CD4-positive, CD25-positive, alpha-beta regulatory T cell (primary cell): ENCODE measurements at regions not wholly inside any gene's neighbourhood (a gene's known extent, or its start where the extent isn't known, plus 50 kb on each side); places are given as distances from the start of the nearest gene placed in this dataset.

ENCODE experiments used
- ATAC-seq, 2 donors: fragments of 150-1000 bp; cut with Tn5 transposase; one replicate each; pipeline ENCODE4 v1.10.0; 2021; ENCODE audit warnings: low read depth in 2 of 2, moderate number of reproducible peaks in 2 of 2, moderate library complexity in 1 of 2
- DNase-seq, 3 donors: peaks; one replicate each; pipeline versions ENCODE4 v3.0.0 to v3.0.0-alpha.2; 2012 to 2022; ENCODE audit warnings: mixed read lengths in 1 of 3
- H3K27ac ChIP-seq: one replicate; pipeline ENCODE4 v1.7.0; 2013; ENCODE audit warnings: mild to moderate bottlenecking, low read length; ENCODE audit not compliant: insufficient read depth, poor library complexity, severe bottlenecking
- H3K27me3 ChIP-seq: one replicate; pipeline ENCODE4 v1.7.0; 2013; ENCODE audit warnings: low read length; ENCODE audit not compliant: control insufficient read depth, insufficient read depth
- H3K36me3 ChIP-seq: one replicate; pipeline ENCODE4 v1.7.0; 2013; ENCODE audit warnings: mild to moderate bottlenecking, low read length, moderate library complexity; ENCODE audit not compliant: control insufficient read depth, insufficient read depth
- H3K4me1 ChIP-seq: 2 replicates; pipeline ENCODE4 v1.7.0; 2013; ENCODE audit warnings: mild to moderate bottlenecking, low read length; ENCODE audit not compliant: insufficient read depth, control insufficient read depth, poor library complexity, severe bottlenecking
- H3K4me3 ChIP-seq: one replicate; pipeline ENCODE4 v1.7.0; 2013; ENCODE audit warnings: low read depth, mild to moderate bottlenecking, low read length, moderate library complexity
- H3K9me3 ChIP-seq, 2 experiments: 1 replicate in 1 of 2; 2 replicates in 1 of 2; pipeline ENCODE4 v1.7.0; 2013; ENCODE audit warnings: low read length in 2 of 2, mild to moderate bottlenecking in 1 of 2, moderate library complexity in 1 of 2; ENCODE audit not compliant: control insufficient read depth in 2 of 2
- H3K27ac Mint-ChIP-seq, 3 donors: one replicate each; pipeline ENCODE4 v1.8.0; 2020 to 2022; ENCODE audit warnings: mild to moderate bottlenecking in 3 of 3, mixed read lengths in 3 of 3, moderate library complexity in 2 of 3
- H3K27me3 Mint-ChIP-seq: one replicate; pipeline ENCODE4 v1.8.0; 2022; ENCODE audit warnings: mild to moderate bottlenecking, mixed read lengths
- H3K36me3 Mint-ChIP-seq: one replicate; pipeline ENCODE4 v1.8.0; 2020; ENCODE audit warnings: mixed read lengths
- H3K4me1 Mint-ChIP-seq, 4 donors: one replicate each; pipeline ENCODE4 v1.8.0; 2020 to 2022; ENCODE audit warnings: mixed read lengths in 4 of 4, mild to moderate bottlenecking in 1 of 4
- H3K4me3 Mint-ChIP-seq, 4 donors: one replicate each; pipeline ENCODE4 v1.8.0; 2020 to 2022; ENCODE audit warnings: mild to moderate bottlenecking in 4 of 4, mixed read lengths in 4 of 4, moderate library complexity in 3 of 4
- H3K9me3 Mint-ChIP-seq, 7 donors: one replicate each; pipeline ENCODE4 v1.8.0; 2020 to 2022; ENCODE audit warnings: mixed read lengths in 7 of 7, mild to moderate bottlenecking in 3 of 7, moderate library complexity in 2 of 7

GRCh38 chr3:147210676-147211075 is 195.7 kb downstream of the ZIC4 start:
- Histone ChIP-seq H3K4me3 (no peak overlapping the region), H3K36me3 (no peaks in the 10 kb centered on the region), H3K4me1 (no peaks in the 10 kb centered on the region), H3K27me3 (no peaks in the 10 kb centered on the region), H3K27ac (no peak overlapping the region), H3K9me3 (no peaks in the 10 kb centered on the region)
- Mint-ChIP-seq H3K27me3 (no peaks in the 10 kb centered on the region), H3K36me3 (no peaks in the 10 kb centered on the region), H3K4me3 (no peak overlapping the region), H3K4me1 (no peaks in the 10 kb centered on the region), H3K9me3 (peaks cover 0 to 16% (median 5%) of the 10 kb centered on the region in 7 donors), H3K27ac (no peak overlapping the region)
- DNase-seq: no peak
- no peak for ATAC-seq

DNA sequence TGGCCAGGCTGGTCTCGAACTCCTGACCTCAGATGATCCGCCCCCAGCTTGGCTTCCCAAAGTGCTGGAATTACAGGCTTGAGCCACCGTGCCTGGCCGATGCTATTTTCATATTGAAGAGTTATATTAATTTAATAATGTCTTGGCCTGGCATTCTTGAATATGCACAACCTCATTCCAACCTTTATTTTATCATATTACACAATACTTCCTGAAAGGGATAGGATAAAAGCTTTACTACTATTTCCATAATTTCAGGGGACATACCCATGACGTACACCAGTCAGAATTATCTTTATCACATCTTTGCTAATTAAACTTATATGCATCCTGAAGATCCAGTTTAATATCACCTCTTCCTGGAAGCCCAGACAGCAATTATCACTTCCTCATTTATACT is 205.3 kb downstream of the ZIC4 start:
- no peaks in the 10 kb centered on the region for H3K27me3 Mint-ChIP-seq
- H3K9me3 Mint-ChIP-seq: peaks cover 0 to 14% (median 0%) of the 10 kb centered on the region in 7 donors
- no peak overlapping the region for H3K4me3 Mint-ChIP-seq
- H3K27me3 ChIP-seq: no peaks in the 10 kb centered on the region
- H3K36me3 Mint-ChIP-seq: no peaks in the 10 kb centered on the region
- no peak overlapping the region for H3K27ac Mint-ChIP-seq
- H3K9me3 ChIP-seq: no peaks in the 10 kb centered on the region
- DNase-seq: no peak
- H3K36me3 ChIP-seq: no peaks in the 10 kb centered on the region
- ATAC-seq: no peak
- H3K27ac ChIP-seq: no peak overlapping the region
- H3K4me1 Mint-ChIP-seq: no peaks in the 10 kb centered on the region
- no peaks in the 10 kb centered on the region for H3K4me1 ChIP-seq
- no peak overlapping the region for H3K4me3 ChIP-seq

DNA sequence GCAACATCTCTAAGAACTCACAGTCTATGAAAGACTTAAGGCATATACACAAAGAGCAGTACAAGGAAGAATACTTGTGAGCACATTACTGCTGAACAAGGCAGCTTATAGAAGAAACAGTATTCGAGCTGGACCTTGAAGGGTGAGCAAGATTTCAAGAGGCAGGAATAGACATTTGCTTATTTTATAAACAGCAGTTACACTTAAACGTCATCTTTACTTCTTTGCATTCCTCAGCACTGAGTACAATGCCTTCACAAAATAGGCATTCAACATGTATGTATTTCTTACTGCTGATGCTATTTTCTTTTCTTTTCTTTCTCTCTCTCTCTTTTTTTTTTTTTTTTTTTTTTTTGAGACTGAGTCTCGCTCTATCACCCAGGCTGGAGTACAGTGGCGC is 205.8 kb downstream of the ZIC4 start:
- ATAC-seq (no peak), DNase-seq (no peak)
- Histone ChIP-seq H3K27ac (no peak overlapping the region), H3K4me1 (no peaks in the 10 kb centered on the region), H3K4me3 (no peak overlapping the region), H3K36me3 (no peaks in the 10 kb centered on the region), H3K27me3 (no peaks in the 10 kb centered on the region), H3K9me3 (no peaks in the 10 kb centered on the region)
- Mint-ChIP-seq H3K27ac (no peak overlapping the region), H3K9me3 (peaks cover 0 to 11% (median 0%) of the 10 kb centered on the region in 7 donors), H3K27me3 (no peaks in the 10 kb centered on the region), H3K36me3 (no peaks in the 10 kb centered on the region), H3K4me1 (no peaks in the 10 kb centered on the region), H3K4me3 (no peak overlapping the region)

DNA sequence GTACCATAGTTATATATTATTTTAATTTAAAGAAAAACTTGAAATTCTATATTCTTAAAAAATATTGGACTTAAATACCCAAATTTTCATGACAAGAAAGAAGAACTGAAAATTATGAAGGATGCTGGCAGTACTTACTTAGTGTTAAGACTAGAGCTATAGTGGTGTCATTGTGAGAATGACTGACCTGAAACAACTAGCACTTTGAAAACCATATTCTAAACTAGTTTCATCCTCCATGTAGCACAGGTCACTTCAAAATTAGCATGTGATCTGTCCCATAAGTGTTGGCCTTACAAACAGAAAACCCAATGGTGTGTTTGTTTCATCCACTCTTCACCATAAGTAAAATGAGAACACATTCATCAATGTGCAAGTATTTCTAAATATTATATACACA is 208.6 kb downstream of the ZIC4 start:
- H3K36me3 ChIP-seq: no peaks in the 10 kb centered on the region
- H3K4me1 ChIP-seq: no peaks in the 10 kb centered on the region
- no peak overlapping the region for H3K27ac ChIP-seq
- no peaks in the 10 kb centered on the region for H3K27me3 Mint-ChIP-seq
- no peaks in the 10 kb centered on the region for H3K36me3 Mint-ChIP-seq
- no peaks in the 10 kb centered on the region for H3K4me1 Mint-ChIP-seq
- ATAC-seq (no peak), DNase-seq (no peak)
- H3K9me3 ChIP-seq: no peaks in the 10 kb centered on the region
- H3K27ac Mint-ChIP-seq: no peak overlapping the region
- no peaks in the 10 kb centered on the region for H3K27me3 ChIP-seq
- peaks cover 0 to 10% (median 0%) of the 10 kb centered on the region in 7 donors for H3K9me3 Mint-ChIP-seq
- no peak overlapping the region for H3K4me3 Mint-ChIP-seq
- no peak overlapping the region for H3K4me3 ChIP-seq

- ATAC-seq (no peak), DNase-seq (no peak)
- H3K4me3 Mint-ChIP-seq: no peak overlapping the region
- no peak overlapping the region for H3K27ac Mint-ChIP-seq
- Histone ChIP-seq H3K4me3 (no peak overlapping the region), H3K27me3 (no peaks in the 10 kb centered on the region), H3K4me1 (no peaks in the 10 kb centered on the region), H3K36me3 (no peaks in the 10 kb centered on the region), H3K9me3 (no peaks in the 10 kb centered on the region), H3K27ac (no peak overlapping the region)
- no peaks in the 10 kb centered on the region for H3K36me3 Mint-ChIP-seq
- no peaks in the 10 kb centered on the region for H3K27me3 Mint-ChIP-seq
- H3K9me3 Mint-ChIP-seq: peaks cover 0 to 10% (median 0%) of the 10 kb centered on the region in 7 donors
- no peaks in the 10 kb centered on the region for H3K4me1 Mint-ChIP-seq
Measured at GRCh38 chr3:147195887-147196286, 210.5 kb downstream of the ZIC4 start.

- Histone ChIP-seq H3K4me3 (no peak overlapping the region), H3K4me1 (no peaks in the 10 kb centered on the region), H3K36me3 (no peaks in the 10 kb centered on the region), H3K27ac (no peak overlapping the region), H3K9me3 (no peaks in the 10 kb centered on the region), H3K27me3 (no peaks in the 10 kb centered on the region)
- Mint-ChIP-seq H3K27me3 (no peaks in the 10 kb centered on the region), H3K36me3 (no peaks in the 10 kb centered on the region), H3K9me3 (peaks cover 0 to 11% (median 0%) of the 10 kb centered on the region in 7 donors), H3K4me1 (no peaks in the 10 kb centered on the region), H3K4me3 (no peak overlapping the region), H3K27ac (no peak overlapping the region)
- DNase-seq (peak in 1 of 3 donors; percentile 32), ATAC-seq (no peak)
Measured at GRCh38 chr3:147191795-147192385, 214.5 kb downstream of the ZIC4 start.

- Histone ChIP-seq H3K27ac (no peak overlapping the region), H3K36me3 (no peaks in the 10 kb centered on the region), H3K4me3 (no peak overlapping the region), H3K4me1 (no peaks in the 10 kb centered on the region), H3K9me3 (no peaks in the 10 kb centered on the region), H3K27me3 (no peaks in the 10 kb centered on the region)
- H3K27me3 Mint-ChIP-seq: no peaks in the 10 kb centered on the region
- peaks cover 0 to 14% (median 2%) of the 10 kb centered on the region in 7 donors for H3K9me3 Mint-ChIP-seq
- no peak overlapping the region for H3K4me3 Mint-ChIP-seq
- ATAC-seq (no peak), DNase-seq (no peak)
- no peaks in the 10 kb centered on the region for H3K4me1 Mint-ChIP-seq
- H3K36me3 Mint-ChIP-seq: no peaks in the 10 kb centered on the region
- no peak overlapping the region for H3K27ac Mint-ChIP-seq
Measured at GRCh38 chr3:147189016-147189415, 217.3 kb downstream of the ZIC4 start.

GRCh38 chr3:147187687-147188086 is 218.7 kb downstream of the ZIC4 start:
- Mint-ChIP-seq H3K27ac (no peak overlapping the region), H3K9me3 (peaks cover 0 to 14% (median 2%) of the 10 kb centered on the region in 7 donors), H3K27me3 (no peaks in the 10 kb centered on the region), H3K4me1 (no peaks in the 10 kb centered on the region), H3K36me3 (no peaks in the 10 kb centered on the region), H3K4me3 (no peak overlapping the region)
- Histone ChIP-seq H3K4me3 (no peak overlapping the region), H3K36me3 (no peaks in the 10 kb centered on the region), H3K27ac (no peak overlapping the region), H3K4me1 (no peaks in the 10 kb centered on the region), H3K9me3 (no peaks in the 10 kb centered on the region), H3K27me3 (no peaks in the 10 kb centered on the region)
- no peak for DNase-seq
- no peak for ATAC-seq
